GM23248 (cell line): ENCODE measurements at regions not wholly inside any gene's neighbourhood (a gene's known extent, or its start where the extent isn't known, plus 50 kb on each side); places are given as distances from the start of the nearest gene placed in this dataset.

Experiments used
- EZH2 ChIP-seq: fragments of 200-600 bp; sonication (generic); IDR thresholded peaks from 2 replicates; pipeline ENCODE4 v1.6.1; 2018; ENCODE audit warnings: antibody characterized with exemption, mild to moderate bottlenecking; ENCODE audit not compliant: insufficient read depth, poor library complexity, severe bottlenecking
- EZH2phosphoT487 ChIP-seq: fragments of 200-600 bp; sonication (generic); IDR thresholded peaks from 2 replicates; pipeline ENCODE4 v1.6.1; 2018; ENCODE audit warnings: antibody characterized with exemption, moderate library complexity, mild to moderate bottlenecking, low read depth; ENCODE audit not compliant: insufficient read depth

DNA sequence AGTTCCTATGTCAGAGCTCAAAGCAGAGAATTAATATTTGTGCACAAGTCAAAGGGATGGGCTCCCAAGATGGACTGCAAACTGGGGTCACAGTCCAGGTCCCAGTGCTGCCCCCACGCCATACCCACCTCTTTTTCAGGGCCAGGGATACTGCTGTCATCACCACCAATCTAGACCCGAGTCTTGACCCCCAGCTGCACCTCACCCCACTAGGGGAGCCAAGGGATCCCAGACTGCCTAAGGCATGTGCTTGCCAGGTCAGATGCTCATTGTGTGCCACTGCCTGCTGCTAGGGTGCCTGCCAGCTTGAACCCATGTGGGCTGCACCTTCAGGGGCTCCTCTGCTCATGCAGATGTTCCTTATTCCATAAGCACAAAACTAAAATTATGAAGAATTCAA lies 215.6 kb upstream of the NREP start:
- no peak for TF ChIP-seq EZH2
- TF ChIP-seq EZH2phosphoT487, result no peak
